HG02973 (cell line): ENCODE measurements at regions not wholly inside any gene's neighbourhood (a gene's known extent, or its start where the extent isn't known, plus 50 kb on each side); places are given as distances from the start of the nearest gene placed in this dataset.

Experiments
- ATAC-seq: cut with Tn5 transposase; IDR thresholded peaks from one replicate; pipeline ENCODE4 v1.9.1; 2021; ENCODE audit warnings: moderate library complexity; ENCODE audit not compliant: unreplicated experiment

DNA sequence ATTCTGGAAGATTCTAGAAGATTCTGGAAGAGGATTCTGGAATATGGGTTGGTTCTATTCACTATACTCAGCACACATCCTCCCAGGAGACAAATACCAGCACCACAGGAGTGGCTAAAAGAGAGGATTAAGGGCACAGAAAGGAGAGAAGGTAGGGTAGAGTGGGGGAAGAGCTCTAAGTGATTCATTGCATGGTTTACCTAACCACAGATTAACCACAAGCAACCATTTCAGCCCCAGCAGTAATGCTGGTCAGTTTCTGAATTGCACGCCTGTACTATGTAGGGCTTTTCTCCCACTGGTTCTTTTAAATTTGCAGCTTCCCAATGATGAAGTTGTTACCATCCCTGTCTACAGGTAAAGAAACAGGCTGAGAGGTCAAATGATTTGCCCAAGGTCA lies 192.7 kb upstream of the PMEPA1 start:
- ATAC-seq: peak; percentile 79

DNA sequence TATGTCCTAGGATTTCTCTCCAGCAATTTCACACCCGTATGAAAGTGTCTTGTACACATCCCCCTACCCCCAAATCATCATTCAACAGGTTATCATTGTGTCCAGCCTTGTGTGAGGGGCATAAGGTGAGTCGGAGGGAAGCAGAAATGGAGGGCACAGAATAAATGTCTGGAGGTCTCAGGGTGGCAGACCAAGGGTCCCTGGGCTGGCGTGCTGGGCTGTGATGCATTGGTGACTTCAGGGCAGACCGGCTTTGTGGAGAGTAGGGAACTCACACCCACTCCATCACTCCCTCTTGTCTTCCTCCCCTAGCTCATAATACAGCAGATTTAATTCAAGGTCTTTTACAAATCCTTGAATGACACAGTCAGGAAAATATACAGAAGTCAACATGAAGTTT lies 191.7 kb upstream of the PMEPA1 start:
- ATAC-seq: no peak

DNA sequence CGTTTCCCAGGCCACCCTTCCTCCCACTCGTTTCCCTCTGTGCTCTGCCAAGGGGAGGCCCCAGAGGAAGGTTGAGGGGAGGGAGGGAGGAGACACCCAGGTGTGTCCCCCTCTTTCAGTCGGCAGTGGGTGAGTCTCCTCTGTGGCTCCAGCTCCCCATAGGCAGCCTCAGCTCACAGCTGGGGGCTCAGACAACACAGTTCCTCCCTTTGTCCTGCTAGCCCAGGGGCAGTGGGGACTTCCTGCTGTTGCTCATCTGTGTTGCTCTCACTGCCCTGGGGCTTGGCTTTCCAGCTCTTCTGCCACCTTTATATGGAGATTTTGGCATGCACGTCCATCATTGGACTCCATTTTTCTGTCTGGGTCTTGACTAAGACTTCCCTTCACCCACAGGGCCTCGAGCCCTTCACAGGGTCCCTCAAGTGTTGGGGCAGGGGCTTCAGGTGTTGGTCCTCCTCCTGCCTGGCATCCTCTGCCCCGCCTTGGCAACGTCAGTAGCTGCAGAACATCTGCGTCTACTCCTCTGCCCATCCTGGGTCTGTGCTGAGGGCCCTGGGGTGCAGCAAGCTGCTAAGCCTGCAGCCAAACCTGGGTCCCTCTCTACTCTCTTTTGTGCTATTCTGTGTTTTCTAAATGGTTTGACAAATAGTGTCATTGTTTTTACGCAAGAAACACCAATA lies 190.6 kb upstream of the PMEPA1 start:
- ATAC-seq: no peak

DNA sequence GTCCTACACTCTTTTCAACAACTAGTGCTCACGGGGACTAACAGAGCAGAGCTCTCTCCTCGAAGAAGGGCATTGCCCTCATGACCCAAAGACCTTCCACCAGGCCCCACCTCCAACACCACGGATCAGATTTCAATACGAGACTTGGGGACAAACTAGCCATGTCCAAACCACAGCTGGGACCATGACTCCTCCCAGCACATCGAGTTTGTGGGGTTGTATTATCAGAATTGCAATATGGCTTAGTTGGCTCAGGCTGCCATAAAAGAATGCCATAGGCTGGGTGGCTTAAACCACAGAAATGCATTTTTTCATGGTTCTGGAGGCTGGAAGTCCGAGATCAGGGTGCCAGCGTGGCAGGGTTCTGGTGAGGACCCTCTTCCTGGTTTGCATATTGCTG lies 189.7 kb upstream of the PMEPA1 start:
- ATAC-seq: no peak

DNA sequence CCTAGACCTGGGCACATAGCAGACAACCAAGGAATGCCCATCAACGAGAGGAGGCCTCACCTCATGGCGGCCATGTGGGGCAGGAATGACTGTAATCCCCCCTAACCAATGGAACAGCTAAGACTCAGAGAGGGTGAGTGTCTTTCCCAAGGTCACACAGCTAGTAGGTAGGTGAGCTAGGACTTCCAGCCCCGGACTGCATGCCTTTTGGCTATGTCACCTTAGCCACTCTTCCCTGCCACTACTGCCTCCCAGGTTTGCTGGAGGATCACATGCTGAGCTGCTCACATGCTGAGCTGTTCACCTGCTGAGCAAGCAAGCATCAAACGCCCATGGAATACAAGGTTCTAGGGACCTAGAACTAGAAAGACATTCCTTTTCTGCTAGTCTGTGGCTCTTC lies 188.5 kb upstream of the PMEPA1 start:
- no peak for ATAC-seq

DNA sequence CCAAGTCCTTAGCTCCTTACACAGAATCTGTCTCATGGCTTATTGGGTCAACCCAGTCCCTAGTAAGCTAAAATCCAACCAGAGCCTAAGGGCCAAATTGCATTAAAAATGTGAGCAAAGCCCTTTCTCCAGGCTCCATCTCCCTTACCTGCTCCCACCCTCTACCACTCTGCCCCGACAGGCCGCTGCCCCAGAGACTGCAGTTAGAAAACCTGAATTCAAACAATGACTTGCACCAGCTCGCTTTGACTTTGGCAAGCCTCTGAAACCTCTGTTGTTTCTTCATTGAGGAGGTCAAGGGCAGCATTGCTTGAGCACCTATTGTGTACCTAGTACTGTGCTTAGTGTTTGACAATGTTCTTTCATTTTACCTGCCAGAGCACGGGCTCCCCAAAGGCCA lies 188.1 kb upstream of the PMEPA1 start:
- no peak for ATAC-seq

DNA sequence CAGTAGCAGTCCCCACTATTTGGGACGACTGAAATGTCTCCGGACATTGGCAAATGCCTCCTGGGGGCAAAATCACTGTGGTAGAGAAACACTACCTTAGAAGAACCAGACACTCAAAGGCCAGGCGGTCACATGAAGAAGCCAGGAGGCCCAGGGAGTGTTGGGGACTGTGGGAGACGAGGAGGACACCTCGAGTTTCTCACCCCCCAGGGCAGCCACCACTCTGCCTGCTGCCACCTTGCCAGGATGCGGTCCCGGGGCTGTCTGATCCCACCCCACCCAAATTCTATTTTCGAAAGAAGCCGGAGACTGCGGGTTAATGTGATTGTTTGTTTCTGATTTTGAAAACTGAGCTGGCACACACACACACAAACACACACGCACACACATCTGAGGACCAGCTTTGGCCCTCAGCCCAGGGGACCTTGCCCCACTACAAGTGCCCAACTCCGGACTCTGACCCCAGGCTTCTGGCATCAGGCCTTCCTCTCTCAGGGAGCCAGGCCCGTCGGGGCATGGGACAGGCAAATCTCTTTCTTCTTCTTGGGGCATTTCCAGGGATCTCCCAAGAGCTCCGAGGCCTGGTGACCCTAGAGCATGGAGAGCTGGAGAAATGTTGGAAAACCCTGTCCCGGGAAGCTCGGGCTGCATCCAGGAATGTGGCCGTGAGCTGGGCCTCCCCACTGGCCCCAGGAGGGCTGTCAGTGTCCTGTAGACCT lies 187.5 kb upstream of the PMEPA1 start:
- ATAC-seq: no peak

DNA sequence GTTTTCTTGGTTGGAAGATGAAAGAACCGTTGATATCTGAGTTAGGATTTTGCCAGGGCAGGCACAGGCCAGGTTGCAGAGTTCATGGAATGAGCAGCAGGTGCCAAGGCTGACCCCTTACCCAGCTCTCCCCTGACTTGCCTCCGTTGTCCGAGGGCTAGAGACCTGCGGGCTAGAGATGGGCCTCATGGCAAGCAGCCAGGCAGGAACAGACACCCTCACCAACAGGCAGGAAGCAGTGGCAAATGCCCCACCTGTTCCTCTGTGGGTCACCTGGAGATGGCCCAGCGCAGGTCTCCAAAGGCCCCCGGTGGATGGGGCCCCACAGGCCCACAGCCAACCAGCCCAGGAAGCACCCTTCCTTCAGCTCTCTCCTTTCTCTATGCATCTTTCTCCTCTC lies 186.7 kb upstream of the PMEPA1 start:
- ATAC-seq: no peak

DNA sequence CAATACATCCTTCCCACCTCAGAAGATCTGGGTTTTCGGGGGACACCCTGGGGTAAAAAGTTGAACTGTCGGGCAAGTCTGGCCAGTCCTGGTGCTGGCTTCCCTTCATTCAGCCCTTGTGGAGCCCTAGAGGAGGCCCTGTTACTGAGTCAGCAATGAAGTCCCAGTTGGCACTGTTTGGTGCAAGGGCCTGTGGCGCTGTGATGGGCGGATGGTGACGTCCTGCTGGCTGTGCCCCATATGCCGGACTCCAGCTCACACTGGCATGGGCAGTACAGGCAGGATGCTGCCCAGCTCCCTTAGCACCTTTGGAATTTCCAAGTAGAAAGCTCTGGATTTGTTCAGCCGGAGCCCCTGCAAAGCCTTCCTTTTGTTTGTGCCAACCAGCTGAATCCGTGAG lies 186.2 kb upstream of the PMEPA1 start:
- ATAC-seq: no peak

DNA sequence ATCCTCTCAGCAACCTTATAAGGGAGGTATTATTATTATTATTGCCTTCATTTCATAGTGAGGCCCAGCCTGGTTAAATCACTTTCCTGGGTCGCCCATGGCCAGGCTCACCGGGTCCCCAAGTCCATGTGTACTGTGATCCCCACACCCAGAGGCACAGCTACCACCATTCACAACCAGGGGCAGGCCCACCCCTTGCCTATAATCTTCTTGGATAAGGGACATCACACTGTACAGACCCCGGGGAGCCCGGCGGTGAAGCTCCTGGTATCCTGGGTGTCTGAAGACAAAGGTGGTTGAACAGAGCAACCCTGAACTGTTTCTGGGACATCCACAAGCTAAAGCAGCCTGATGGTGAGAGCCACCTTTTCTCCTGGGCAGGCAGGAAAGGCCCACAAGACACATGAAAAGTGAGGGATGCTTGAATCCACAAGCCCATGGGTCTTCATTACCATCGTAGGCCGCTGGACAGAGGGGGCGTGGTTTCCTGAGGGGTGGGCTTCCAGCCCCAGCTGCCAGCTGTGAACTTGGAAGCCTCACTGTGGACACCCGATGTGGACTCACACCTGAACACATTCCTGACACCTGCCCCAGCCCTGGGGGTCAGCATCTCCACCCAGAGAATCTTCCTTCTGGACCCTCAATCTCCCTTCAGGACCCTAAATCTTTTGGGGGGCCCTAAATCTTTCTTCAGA lies 185.5 kb upstream of the PMEPA1 start:
- ATAC-seq: no peak

DNA sequence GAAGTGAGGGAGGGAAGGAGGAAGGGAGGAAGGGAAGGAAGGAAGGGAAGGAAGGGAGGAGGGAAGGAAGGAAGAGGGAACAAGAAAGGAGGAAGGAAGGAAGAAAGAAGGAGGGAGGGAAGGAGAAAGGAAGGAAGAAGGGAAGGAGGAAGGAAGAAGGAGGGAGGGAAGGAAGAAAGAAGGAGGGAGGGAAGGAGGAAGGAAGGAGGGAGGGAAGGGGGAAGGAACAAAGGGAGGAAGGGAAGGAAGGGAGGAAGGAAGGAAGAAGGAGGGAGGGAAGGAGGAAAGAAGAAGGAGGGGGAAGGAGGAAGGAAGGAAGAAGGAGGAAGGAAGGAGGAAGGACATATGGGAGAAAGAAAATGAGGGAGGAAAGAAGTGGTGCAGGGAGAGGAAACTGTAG lies 184.7 kb upstream of the PMEPA1 start:
- no peak for ATAC-seq

DNA sequence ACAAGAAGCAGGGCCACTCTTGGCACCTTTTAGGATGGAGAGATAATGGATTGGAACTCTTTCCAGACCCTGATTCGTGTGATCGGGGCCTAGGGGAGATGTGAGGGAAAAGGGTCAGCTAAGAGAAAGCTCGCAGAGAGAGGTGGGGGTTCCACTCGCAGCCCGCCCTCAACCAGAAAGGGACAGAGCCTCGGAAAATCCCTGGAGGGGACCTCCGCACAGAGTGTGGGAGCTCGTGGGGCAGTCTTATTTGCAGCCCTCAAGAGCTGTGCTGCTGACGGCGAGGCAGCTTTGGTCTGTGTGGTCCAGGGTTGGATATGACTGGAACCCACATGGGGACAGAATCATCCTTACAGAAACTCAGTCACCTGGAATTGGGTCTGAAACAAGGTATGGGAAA lies 184.3 kb upstream of the PMEPA1 start:
- ATAC-seq: no peak

DNA sequence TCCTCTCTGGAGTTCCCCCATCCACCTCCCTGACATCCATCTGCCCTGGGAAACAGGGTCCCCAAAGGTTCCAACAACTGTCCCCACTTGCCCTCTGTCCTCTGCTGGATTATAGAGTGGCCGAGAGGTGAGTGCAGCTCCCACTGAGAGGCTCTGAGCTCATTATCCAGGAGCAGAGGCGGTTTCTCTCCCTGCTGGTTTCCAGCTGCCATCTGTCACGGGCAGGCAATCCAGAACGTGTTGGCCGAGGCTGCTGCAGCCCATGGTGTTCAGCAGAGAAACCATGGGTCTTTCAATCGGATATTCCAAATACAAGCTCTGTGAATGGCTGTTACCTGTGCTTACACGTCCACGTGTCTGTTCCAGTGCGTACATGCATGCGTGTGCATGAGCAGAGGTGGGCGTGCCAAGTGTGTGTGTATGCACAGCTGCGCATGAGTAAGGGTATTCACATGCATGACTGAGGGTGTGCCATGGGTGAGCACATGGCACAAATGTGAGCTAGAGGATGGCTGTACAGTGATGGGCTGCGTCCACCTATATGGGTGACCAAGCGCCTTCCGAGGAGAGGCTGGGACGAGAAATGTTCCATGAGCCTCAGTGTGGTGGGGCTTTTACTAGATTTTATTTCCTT lies 183.7 kb upstream of the PMEPA1 start:
- no peak for ATAC-seq

DNA sequence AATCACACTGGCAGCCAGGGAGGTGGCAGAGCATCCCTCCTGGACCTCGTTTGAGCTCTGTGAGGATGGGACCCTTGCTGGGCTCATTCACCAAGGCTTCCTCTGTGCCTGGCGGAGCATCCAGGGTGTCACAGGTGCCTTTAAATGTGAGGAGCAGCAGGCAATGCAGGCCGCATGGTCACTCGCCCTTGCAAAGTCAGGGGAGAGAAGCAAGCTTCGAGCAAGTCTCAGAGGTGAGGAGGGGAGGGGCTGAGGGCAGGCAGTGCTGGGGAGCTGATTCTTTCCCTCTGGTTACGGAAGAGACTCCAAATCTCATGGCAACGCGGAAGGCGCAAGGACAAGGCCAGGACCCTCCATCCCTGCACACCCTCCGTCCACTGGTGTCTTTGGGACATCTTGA lies 182.7 kb upstream of the PMEPA1 start:
- no peak for ATAC-seq

DNA sequence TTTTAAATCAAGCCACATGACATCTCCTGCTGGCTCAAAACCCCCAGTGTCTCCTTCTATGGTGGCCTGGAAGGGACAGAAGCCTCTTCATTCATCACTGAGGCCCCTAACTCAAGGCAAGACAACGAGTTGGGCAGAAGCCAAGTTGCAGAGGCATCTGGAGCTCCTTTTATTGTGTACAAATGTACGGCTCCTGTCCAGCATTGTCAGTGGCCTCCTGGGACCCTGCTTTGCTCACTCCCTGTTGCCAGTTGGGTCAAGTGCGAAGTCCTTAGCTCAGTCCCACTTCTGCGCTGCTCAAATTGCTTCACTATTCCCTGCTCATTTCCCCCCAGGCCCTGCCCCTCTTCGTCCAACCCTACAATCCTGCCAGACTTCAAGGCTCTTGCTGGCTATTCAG lies 181.2 kb upstream of the PMEPA1 start:
- no peak for ATAC-seq

DNA sequence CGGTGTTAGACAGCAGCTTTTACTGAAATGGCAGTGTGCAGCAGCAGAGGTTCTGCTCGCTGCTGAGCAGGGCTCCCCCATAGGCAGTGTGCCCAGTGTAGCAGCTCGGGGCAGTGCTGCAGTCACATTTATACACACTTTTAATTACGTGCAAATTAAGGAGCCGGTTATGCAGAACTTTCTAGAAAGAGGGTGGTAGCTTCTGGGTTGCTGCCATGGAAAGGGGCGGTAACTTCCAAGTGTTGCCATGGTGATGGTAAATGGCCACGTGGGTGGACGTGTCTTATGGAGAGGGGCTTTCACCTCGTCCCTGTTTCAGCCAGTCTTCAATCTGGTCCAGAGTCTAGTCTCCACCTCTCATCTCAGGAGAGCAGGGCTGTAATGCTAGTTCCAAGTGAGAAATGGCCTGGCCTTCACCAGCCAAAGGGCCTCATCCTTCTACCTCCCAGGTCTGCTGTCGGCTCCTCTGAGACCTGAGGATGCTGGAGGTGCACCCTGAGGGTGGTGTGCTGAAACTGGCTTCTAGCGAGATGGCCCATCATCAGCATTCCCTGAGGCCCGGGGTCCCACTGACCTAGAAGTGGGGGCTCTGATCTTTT lies 180.5 kb upstream of the PMEPA1 start:
- no peak for ATAC-seq

DNA sequence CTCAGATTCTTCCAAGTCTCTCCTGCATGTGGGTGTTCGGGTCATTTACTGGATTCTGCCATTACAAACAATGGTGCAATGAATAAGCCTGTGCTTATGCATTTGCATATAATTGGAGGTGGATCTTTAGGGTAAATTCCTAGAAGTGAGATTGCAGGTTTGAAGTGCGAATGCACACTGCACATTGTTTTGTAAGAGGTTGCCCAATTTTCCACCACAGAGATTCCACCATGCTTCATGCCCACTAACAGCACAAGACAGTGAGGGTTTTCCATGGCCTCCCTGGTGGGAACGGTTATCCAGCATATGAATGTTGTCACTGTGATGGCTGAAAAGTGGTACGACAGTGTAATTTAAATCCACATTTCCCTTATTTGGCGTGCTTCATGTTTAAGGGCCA lies 178.8 kb upstream of the PMEPA1 start:
- ATAC-seq: no peak

DNA sequence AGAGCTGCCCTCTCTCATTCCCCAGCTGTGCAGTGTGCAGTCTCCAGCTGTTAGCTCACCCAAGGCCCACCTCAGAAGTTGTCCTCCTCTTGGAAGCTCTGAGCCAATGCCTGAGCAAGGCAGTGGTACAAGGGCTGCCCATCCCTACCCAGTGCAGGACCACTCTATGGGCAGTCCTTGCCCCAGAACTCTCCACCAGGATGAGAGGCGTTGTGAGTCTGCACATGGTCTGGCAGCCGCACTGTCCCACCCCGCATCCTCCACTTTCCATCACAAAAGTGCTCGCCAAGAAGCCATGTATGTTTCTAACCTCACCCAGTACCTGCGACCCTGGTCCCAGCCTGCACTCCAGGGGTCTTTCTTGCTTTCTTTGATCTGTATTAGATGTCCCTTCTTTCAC lies 175.1 kb upstream of the PMEPA1 start:
- no peak for ATAC-seq

DNA sequence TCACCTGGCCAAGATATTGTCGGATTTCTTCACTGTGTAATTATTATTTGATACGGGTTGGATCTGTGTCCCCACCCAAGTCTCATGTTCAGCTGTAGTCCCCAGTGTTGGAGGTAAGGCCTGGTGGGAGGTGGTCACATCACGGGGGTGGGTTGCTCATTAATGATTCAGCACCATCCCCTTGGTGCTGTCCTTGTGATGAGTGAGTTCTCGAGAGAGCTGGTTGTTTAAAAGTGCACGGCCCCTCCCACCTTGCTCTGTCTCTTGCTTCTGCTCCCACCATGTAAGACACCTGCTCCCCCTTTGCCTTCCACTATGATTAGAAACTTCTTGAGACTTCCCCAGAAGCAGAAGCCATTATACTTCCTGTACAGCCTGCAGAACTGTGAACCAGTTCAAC lies 173.9 kb upstream of the PMEPA1 start:
- ATAC-seq: no peak

DNA sequence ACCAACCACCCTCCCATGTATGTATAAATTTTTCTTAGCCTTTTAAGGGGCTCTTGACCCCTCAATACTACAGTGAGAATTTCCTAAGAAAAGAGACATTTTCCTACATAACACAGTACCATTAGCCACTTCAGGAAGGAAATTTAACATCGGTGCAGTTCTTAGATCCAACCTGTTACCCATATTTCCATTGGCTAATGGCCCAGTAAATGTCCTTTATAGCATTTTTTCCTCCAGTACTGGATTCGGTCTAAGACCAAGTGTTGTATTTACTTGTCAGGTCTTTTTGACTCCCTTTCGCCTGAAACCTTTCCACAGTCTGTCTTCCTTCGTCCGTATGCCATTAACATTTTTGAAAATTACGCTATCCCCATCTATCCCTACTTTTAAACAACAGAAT lies 173.4 kb upstream of the PMEPA1 start:
- no peak for ATAC-seq

DNA sequence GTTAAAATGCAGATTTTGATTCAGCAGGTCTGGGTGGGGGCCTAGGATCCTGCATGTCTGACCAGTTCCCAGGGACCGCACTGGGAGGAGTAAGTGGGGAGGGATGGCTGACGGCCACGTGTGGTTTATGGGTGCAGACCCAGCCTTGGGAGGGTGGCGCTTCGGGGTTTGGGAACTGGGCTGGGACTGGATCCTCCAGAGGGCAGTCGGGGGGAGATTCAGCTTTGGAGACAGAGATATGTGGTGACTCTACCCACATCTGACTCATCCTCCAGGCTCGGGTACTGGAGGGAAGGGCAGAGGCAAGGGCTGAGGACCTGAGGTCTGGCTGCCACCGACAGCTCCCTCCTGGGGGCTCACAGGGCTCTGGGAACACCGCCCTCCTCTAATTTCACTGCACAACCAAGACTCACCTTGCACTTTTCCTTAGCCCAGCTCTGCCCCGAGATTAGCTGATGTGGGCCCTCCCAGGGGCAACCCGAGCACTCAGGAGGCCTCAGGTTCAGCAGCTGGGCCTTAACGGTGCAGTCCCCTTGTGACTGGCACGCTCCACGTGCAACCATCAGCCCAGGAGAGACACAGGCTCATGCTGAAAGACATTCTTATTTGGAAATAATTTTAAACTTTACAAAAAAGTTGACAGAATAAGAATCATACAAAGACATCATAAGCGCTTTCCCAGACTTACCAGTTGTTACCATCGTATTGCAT lies 172.8 kb upstream of the PMEPA1 start:
- no peak for ATAC-seq
